ENCODE measurements at regions not wholly inside any gene's neighbourhood (a gene's known extent, or its start where the extent isn't known, plus 50 kb on each side); places are given as distances from the start of the nearest gene placed in this dataset.
"Not testable (repeated sequence)": the region's sequence is repeated elsewhere in the genome, so short reads cannot be mapped to it uniquely, and the experiment has no call there.

DNA sequence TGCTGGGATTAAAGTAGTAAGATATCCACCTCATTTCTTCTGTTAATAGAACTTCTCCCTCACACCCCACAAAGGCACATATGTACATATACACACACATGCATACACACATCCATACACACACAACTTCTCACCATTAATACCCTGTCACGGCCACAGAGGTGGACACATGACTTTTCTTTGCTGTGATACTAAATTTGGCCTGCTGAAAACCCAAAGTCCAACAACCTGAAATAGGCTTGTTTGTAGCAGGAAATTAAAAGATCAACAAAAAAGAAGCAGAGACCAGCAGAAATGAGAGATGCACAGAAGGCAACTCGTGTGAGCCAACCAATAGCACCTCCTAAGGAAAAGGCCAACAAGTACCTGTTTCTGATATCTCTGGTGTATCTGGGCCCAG, 128.7 kb upstream of the PCGF5 start:
- DNase-seq, result no peak

- no peak for DNase-seq
These were observed 124.2 kb upstream of the PCGF5 start for GRCh38 chr10:91096274-91096673.

DNA sequence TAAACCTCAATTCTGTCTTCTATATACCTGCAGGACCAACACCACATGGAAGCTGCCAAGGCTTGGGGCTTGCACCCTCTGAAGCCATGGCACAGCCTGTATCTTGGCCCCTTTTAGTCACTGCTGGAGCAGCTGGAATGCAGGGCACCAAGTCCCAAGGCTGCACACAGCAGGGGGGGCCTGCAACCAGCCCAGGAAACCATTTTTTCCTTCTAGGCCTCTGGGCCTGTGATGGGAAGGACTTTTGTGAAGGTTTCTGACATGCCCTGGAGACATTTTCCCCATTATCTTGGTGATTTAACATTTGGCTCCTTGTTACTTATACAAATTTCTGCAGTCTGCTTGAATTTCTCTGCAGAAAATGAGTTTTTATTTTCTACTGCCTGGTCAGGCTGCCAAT, 123.2 kb upstream of the PCGF5 start:
- no peak for DNase-seq

DNA sequence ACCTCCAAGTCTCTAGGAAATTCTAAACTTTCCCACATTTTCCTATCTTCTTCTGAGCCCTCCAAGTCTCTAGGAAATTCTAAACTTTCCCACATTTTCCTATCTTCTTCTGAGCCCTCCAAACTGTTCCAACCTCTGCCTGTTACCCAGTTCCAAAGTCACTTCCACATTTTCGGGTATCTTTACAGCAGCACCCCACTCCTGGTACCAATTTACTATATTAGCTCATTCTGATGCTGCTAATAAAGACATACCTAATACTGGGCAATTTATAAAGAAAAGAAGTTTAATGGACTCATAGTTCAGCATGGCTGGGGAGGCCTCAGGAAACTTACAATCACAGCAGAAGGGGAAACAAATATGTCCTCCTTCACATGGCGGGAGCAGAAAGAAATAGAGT, 122.4 kb upstream of the PCGF5 start:
- DNase-seq, result not testable (repeated sequence)

- peak; percentile 27 for DNase-seq
These were observed 116.9 kb upstream of the PCGF5 start for GRCh38 chr10:91103384-91104192.

GRCh38 chr10:91104193-91105041, 116.0 kb upstream of the PCGF5 start:
- peak; percentile 40 for DNase-seq

GRCh38 chr10:91105269-91105668, 115.2 kb upstream of the PCGF5 start:
- DNase-seq, result no peak

GRCh38 chr10:91108820-91109219, 111.6 kb upstream of the PCGF5 start:
- DNase-seq, result no peak

DNA sequence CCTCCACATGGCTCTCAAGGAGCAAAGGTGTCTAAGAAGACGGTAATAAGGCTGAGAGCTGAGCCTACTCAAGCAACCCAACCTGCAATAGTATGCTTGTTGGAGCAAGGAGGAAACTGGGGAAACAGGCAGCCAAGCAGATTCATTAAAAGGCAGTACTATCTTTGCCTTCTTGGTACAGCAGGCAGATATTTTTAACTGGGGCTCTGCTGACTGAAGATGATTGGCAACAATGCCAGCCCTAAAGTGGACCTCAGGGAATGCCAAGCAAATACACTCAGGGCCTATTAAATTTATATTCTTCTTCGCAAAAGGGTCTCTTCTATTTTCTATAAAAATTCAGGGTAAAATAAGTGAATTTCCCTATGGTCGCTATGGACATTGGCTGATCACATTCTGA, 109.4 kb upstream of the PCGF5 start:
- no peak for DNase-seq

DNA sequence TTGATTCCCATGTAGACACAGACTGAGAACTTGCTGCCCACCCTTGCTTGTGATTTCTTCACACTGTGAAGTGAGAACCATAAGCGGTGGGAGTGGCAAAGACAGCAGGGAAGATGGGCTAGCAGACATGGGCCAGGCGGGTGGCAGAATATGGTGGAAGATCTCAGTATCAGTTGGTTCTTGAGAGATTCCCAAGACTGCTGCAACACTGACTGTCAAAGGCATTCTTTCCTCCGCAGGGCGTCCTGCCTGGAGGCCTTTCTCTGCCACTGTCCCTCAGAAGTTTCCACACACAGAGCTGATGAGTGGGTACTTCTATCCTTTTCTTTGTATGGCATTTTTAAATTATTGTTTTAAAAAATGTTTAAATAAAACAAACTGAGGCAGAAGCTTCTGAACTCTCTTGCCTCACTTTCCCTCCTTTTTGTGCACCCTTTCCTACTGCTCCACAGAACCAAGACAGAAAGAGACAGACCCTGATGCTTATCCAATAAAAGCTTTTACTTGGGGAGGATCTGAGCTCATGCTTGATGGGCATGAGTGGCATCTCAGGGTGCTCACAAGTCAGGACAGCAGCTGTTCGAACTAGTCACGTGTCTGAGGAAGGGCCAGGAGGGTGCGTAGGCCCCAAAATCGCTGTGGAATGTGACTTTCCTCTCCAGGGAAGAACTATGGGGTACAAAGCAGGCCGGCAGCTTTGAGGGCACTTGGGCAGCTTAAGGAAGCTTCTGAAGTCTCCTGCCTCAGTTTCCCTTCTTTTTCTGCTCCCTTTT, 104.7 kb upstream of the PCGF5 start:
- no peak for DNase-seq

DNA sequence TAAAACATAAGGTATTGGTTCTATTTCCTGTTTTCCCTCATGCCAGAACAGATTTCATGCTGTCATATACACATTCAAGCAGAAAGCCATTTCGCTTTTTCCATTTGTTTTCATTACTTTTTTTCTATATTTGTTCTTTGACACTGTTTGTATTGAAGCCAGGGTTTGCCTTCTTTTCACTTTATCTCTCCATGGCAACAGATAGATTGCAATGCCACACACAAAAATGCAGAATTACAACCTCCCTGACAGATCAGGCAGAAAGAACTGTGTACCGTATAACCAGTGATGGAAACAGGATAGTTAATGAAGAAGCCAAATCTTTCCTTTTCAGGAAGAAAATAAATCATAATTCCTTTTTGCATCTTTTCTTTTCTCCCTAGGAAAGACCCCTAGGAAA, 103.0 kb upstream of the PCGF5 start:
- no peak for DNase-seq

- no peak for DNase-seq
These were observed 100.1 kb upstream of the PCGF5 start for GRCh38 chr10:91120348-91120747.

GRCh38 chr10:91123261-91123660, 97.2 kb upstream of the PCGF5 start:
- DNase-seq, result no peak

- DNase-seq, result no peak
These were observed 96.4 kb upstream of the PCGF5 start for GRCh38 chr10:91124016-91124415.

DNA sequence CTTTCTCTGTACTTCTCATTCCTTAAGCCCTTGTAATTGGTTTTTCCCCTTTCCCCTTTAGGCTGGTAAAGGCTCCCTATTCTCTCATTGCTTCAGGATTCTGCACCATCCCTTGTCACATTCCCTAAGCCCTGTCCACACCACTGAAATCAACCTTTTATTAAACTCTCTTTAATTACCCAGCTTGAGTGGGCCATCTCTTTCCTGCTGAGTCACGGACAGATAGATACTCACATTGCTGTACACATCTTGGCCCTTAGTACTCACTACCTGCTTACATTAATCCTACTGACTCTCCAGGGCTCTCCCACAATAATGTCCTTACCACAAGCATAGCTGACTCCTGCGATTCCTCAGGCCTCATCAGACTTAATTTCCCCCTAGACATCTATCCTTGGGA, 94.0 kb upstream of the PCGF5 start:
- DNase-seq, result no peak

DNA sequence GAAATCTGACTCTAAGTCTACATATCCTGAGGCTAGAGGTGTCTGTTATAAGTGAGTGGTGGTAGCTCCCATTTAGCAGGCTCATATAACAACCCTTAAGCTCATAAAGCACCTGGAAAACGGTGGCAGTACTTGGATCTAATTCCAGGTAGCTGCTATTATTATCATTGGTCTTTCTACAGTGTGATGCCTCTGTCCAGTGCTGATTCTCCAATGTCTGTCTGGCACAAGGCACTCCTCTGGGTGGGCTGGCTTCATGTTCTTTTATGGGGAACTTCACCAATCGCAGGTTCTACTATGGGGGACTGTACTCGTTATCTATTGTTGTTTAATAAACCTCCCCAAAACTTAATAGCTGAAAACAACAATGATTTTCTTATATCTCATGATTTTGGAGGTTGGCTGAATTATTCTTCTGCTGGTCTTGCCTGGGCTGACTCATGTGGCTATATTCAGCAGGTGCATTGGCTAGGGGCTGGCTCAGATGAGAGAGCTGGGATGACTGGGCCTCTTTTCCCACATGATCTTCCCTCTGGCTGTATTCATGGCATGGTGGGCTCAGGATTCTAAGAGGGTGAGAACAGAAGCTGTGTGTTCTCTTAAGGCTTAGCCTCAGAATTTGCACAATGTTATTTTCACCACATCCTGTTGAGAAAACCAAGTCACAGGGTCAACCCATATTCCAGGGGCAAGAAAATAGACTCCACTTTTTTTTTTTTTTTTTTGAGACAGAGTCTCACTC, 93.0 kb upstream of the PCGF5 start:
- no peak for DNase-seq

GRCh38 chr10:91135113-91135512, 85.3 kb upstream of the PCGF5 start:
- DNase-seq, result no peak

- DNase-seq, result no peak
These were observed 83.3 kb upstream of the PCGF5 start for GRCh38 chr10:91137011-91137643.

DNA sequence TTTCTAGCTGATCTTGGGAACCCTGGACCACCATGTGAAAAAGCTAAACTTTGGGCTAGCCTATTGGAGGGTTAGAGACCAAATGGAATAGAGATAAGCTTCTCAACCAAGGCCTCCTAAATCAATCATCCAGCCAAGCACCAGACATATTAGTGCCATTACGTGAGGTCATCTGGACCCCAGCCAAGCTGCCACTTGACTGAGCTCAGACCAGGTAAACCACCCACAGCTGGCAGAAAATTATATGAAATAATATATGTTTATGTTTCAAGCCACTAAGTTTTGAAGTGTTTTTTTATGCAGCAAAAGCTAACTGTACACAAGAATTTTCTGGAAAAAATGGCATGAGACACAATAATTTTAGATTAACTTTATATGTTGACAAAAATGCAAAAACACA, 82.6 kb upstream of the PCGF5 start:
- no peak for DNase-seq

DNA sequence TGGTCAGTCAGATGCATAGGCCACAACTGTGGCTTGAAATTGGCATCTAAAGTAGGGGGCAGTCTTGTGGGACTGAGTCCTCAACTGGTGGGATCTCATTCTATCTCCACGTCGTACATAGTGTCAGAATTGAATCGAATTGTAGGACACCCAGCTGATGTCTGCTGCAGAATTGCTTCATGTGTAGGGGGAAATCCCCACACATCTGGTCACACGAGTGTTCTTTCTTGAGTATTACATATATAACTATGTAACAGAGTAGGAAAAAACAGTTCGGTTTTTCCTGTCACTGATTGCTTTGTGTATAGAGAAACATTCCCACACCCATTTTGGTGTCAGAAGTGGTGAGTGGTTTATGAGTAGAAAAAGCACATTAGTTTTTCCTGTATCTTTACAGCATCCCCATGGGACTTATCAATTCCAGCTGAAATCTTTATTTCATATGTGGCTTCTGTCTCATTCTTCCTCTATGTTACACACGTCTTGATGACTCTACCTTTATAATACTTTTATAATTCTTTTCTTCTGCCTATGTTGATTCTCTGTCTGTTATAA, 79.4 kb upstream of the PCGF5 start:
- no peak for DNase-seq

GRCh38 chr10:91144961-91145360, 75.5 kb upstream of the PCGF5 start:
- DNase-seq, result no peak

DNA sequence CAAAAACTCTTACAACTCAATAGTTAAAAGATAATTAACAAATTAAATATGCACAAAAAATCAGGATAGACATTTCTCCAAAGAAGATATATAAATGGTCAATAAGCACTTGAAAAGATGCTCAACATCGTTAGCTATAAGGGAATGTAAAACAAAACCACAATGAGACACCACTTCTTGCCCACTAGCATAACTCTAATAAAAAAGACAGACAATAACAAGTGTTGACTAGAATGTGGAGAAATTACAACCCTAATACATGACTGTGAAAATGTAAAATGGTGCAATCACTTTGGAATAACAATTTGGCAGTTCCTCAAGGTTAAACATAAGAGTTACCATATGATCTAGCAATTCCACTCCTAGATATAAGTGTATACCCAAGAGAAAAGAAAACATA, 74.3 kb upstream of the PCGF5 start:
- DNase-seq, result no peak

Measured in femur (tissue), 1 donor.